AG04449 (cell line): ENCODE measurements at regions not wholly inside any gene's neighbourhood (a gene's known extent, or its start where the extent isn't known, plus 50 kb on each side); places are given as distances from the start of the nearest gene placed in this dataset.
"Not testable (repeated sequence)": the region's sequence is repeated elsewhere in the genome, so short reads cannot be mapped to it uniquely, and the experiment has no call there.

Experiments used
- CTCF ChIA-PET: fragments of 350-600 bp; formaldehyde crosslinking; extraction: SDS; loops from one replicate; lab custom pipeline; 2021; ENCODE audit warnings: antibody characterized with exemption; lab: Yijun Ruan, JAX
- POLR2A ChIA-PET: fragments of 400-600, 350-600 bp; formaldehyde crosslinking; extraction: SDS; loops from one replicate; lab custom pipeline; 2020; ENCODE audit warnings: antibody characterized with exemption, inconsistent platforms; lab: Yijun Ruan, JAX
- DNase-seq: peaks from one replicate; pipeline ENCODE4 v3.0.0-alpha.2; 2010; ENCODE audit warnings: low read depth, low spot score
- H3K4me3 ChIP-seq: 2 replicates; pipeline ENCODE4 v1.5.1; 2011; ENCODE audit warnings: low read depth, mild to moderate bottlenecking, control low read depth, low read length
- TF ChIP-seq, protein P1 (sequence below): IDR thresholded peaks from one replicate; pipeline ENCODE4 v1.5.1; 2011; ENCODE audit warnings: mild to moderate bottlenecking, moderate library complexity, low read length, control low read depth, inconsistent platforms; ENCODE audit not compliant: insufficient read depth; ENCODE audit errors: missing control alignments

DNA sequence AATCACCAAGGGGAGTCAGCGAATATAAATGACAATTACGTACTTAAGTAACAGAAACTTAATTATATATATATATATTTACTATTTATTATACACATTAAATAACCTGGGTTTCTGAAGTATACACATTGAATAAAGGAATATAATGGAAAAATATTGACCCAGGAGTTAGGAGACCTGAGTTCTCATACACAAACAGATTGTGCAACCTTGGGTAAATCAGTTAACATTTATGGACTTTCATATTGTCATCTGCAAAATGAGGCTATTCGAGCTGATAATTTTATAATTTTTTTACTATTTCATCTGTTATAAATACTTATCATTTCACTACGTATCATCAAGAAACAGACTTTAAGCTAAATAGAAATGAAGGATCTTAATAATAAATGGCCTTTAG is 75.1 kb upstream of the SRRM3 start:
- DNase-seq, result no peak
- no peak overlapping the region for H3K4me3 ChIP-seq
- CTCF ChIA-PET, result interaction anchor here (1.1 kb wide), 1 partner anchor 73 kb away, joined by 3 read pairs; no protein-coding TSS in a partner anchor
- TF ChIP-seq, protein P1, sequence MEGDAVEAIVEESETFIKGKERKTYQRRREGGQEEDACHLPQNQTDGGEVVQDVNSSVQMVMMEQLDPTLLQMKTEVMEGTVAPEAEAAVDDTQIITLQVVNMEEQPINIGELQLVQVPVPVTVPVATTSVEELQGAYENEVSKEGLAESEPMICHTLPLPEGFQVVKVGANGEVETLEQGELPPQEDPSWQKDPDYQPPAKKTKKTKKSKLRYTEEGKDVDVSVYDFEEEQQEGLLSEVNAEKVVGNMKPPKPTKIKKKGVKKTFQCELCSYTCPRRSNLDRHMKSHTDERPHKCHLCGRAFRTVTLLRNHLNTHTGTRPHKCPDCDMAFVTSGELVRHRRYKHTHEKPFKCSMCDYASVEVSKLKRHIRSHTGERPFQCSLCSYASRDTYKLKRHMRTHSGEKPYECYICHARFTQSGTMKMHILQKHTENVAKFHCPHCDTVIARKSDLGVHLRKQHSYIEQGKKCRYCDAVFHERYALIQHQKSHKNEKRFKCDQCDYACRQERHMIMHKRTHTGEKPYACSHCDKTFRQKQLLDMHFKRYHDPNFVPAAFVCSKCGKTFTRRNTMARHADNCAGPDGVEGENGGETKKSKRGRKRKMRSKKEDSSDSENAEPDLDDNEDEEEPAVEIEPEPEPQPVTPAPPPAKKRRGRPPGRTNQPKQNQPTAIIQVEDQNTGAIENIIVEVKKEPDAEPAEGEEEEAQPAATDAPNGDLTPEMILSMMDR, result no peak
- POLR2A ChIA-PET, result no interaction called here

DNA sequence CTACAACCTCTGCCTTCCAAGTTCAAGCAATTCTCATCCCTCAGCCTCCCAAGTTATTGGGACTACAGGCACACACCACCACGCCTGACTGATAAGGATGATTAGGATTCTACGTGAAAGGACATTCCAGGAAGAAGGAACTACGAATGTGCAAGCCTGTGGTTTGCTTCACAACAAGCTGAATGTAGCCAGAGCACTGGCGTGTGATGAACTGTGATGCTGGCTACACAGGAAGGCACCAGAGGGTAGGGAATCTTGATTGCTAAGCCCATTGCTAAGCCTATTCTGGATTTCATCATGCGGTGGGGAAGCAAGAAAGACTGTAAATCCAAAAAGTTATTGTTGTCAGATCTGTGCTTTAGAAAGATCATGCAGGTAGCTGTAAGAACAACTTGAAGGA is 72.3 kb upstream of the SRRM3 start:
- CTCF ChIA-PET, result interaction anchor here (0.6 to 4.9 kb wide), 10 partner anchors 9 to 263 kb away, joined by 3 to 46 read pairs (median 5); partner anchors contain the start of genes MDH2 and STYXL1
- TF ChIP-seq, protein P1, result no peak
- no peak overlapping the region for H3K4me3 ChIP-seq
- no peak for DNase-seq
- POLR2A ChIA-PET, result no interaction called here

DNA sequence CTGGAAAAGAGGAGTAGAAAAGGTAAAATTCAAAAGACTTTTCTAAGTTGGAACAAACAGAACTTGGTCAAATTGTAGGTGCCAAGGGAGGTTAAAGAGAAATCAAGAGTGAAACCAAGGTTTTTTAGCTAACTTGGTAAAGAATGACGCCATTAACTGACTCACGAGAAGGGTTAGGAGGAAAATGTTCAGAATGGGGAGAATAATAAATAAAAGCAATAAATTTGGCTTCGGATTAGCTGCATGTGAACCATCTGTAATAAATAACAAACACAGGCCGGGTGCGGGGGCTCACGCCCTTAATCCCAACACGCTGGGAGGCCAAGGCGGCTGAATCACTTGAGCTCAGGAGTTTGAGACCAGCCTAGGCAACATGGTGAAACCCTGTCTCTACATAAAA is 71.9 kb upstream of the SRRM3 start:
- POLR2A ChIA-PET, result no interaction called here
- CTCF ChIA-PET, result interaction anchor here (1.0 to 4.9 kb wide), 10 partner anchors 9 to 264 kb away, joined by 3 to 46 read pairs (median 5); partner anchors contain the start of genes MDH2 and STYXL1
- no peak overlapping the region for H3K4me3 ChIP-seq
- TF ChIP-seq, protein P1, result no peak
- DNase-seq, result no peak

DNA sequence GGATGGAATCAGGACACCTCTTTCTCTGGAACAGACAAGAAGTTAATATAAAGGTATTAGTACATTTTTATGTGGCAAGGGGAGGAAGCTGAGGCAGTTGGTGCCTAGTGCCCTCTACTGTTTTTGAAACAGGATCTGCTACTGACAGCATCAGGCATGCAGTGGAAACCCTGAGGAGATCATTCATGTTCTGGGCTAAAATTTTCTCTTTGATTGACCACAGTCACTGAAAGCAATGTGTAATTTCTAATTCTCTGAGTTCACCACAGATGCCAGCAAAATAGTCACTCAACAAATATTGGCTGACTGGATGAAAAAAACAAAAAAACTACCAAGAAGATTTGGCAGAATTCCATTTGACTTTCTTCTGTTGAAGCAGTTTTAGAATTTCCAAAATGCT is 71.0 kb upstream of the SRRM3 start:
- TF ChIP-seq, protein P1, result peak; percentile 38

DNA sequence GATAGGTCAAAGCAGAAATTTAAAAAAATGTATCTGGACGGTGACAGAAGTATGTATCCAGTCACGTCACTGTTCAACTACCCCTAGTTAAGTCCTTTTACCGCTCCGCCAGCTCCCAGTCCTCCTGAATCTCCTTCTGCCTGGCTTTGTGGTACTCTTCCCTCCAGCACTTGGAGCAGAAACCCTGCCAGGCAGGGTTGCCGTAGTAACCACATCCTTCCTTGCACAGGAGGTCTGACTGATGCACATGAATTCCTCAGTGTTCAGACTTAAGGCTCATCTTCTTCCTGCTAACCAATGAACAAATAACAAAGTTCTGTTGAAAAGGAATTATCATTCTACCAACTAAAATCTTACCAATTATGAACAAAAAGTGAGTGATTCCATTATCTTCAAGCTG is 69.8 kb upstream of the SRRM3 start:
- CTCF ChIA-PET, result interaction anchor here (0.7 to 4.9 kb wide), 6 partner anchors 10 to 266 kb away, joined by 3 to 46 read pairs (median 7); partner anchors contain the start of genes MDH2 and STYXL1
- DNase-seq, result not testable (repeated sequence)

More for the DNA sequence above, 71.0 kb upstream of the SRRM3 start:
- POLR2A ChIA-PET, result interaction anchor here (0.6 kb wide), 1 partner anchor 83 kb away, joined by 4 read pairs; the partner anchor contains the start of genes MDH2 and STYXL1
- DNase-seq, H3K4me3 ChIP-seq: not testable (repeated sequence)
- CTCF ChIA-PET, result interaction anchor here (0.6 to 4.9 kb wide), 8 partner anchors 39 to 265 kb away, joined by 3 to 46 read pairs (median 5); no protein-coding TSS in a partner anchor

DNA sequence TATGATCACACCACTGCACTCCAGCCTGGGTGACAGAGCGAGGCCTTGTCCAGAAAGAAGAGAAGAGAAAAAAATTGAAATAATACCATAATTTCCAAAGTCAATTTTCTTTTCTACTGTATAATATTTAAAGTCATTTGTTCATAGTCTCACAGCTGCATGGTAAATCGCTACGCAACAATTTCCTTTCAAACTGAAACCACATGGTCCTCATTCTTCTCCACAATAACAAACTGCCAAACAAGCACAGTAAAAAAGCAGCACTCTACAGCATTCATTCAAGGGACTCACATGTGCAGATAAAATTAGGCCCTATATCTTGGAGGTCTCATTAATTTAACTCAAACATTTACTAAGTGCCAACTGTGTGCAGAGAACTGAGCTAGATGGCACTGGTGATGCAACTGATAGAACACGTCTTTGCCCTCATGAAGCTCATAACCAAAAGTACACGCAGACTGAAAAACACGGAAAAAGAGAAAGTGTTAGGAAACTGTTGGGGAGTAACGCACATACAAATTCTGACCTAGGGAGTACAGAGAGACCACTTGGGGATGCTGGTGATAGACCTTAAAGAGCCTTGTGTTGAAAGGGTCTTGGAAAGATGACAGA is 68.4 kb upstream of the SRRM3 start:
- POLR2A ChIA-PET, result no interaction called here
- CTCF ChIA-PET, result no interaction called here
- no peak overlapping the region for H3K4me3 ChIP-seq
- TF ChIP-seq, protein P1, result no peak
- no peak for DNase-seq

More for the DNA sequence above, 69.8 kb upstream of the SRRM3 start:
- H3K4me3 ChIP-seq, POLR2A ChIA-PET: not testable (repeated sequence)
